PC-3 (cell line): ENCODE measurements at regions not wholly inside any gene's neighbourhood (a gene's known extent, or its start where the extent isn't known, plus 50 kb on each side); places are given as distances from the start of the nearest gene placed in this dataset.

Experiments used
- CTCF ChIP-seq: fragments of 300-600 bp; sonication (generic); conservative IDR thresholded peaks from 2 replicates; pipeline ENCODE4 v1.5.1; 2017; ENCODE audit warnings: antibody characterized with exemption, low read depth, mild to moderate bottlenecking, low read length
- EZH2 ChIP-seq: fragments of 300-600 bp; sonication (generic); IDR thresholded peaks from one replicate; pipeline ENCODE4 v1.6.1; 2017; ENCODE audit warnings: antibody characterized with exemption, mild to moderate bottlenecking, low read length; ENCODE audit not compliant: unreplicated experiment

GRCh38 chr4:126455865-126456264 is 1141.1 kb downstream of the FAT4 start:
- no peak for TF ChIP-seq EZH2
- no peak for TF ChIP-seq CTCF
